H9 (cell line): ENCODE measurements at regions not wholly inside any gene's neighbourhood (a gene's known extent, or its start where the extent isn't known, plus 50 kb on each side); places are given as distances from the start of the nearest gene placed in this dataset.

Experiments used
- DNase-seq: peaks from one replicate; pipeline ENCODE4 v3.0.0-alpha.2; 2017
- H2AFZ ChIP-seq: one replicate; pipeline ENCODE4 v1.6.1; 2013; ENCODE audit warnings: mild to moderate bottlenecking, low read length, control low read depth, moderate library complexity
- H2AK5ac ChIP-seq: 2 replicates; pipeline ENCODE4 v1.6.1; 2013; ENCODE audit warnings: low read length, control low read depth, mixed read lengths; ENCODE audit not compliant: insufficient read length
- H2BK120ac ChIP-seq: one replicate; pipeline ENCODE4 v1.6.1; 2013; ENCODE audit warnings: low read depth, mild to moderate bottlenecking, low read length, control low read depth, inconsistent platforms; ENCODE audit not compliant: poor library complexity, severe bottlenecking
- H2BK12ac ChIP-seq: 2 replicates; pipeline ENCODE4 v1.6.1; 2013; ENCODE audit warnings: low read length, control low read depth, mixed read lengths, low read depth; ENCODE audit not compliant: insufficient read length
- H2BK15ac ChIP-seq: 2 replicates; pipeline ENCODE4 v1.6.1; 2013; ENCODE audit warnings: low read depth, low read length, control low read depth
- H2BK20ac ChIP-seq: one replicate; pipeline ENCODE4 v1.6.1; 2013; ENCODE audit warnings: low read depth, mild to moderate bottlenecking, low read length, control low read depth, inconsistent platforms; ENCODE audit not compliant: poor library complexity, severe bottlenecking
- H2BK5ac ChIP-seq: 2 replicates; pipeline ENCODE4 v1.6.1; 2013; ENCODE audit warnings: low read length, control low read depth, mixed read lengths; ENCODE audit not compliant: insufficient read length
- H3K14ac ChIP-seq: 2 replicates; pipeline ENCODE4 v1.6.1; 2013; ENCODE audit warnings: low read length, control low read depth; ENCODE audit not compliant: insufficient read depth
- H3K18ac ChIP-seq: 2 replicates; pipeline ENCODE4 v1.6.1; 2013; ENCODE audit warnings: low read depth, mild to moderate bottlenecking, mixed read lengths, low read length, control low read depth; ENCODE audit not compliant: insufficient read length
- H3K23ac ChIP-seq: 2 replicates; pipeline ENCODE4 v1.6.1; 2013; ENCODE audit warnings: low read length, control low read depth, mixed read lengths, low read depth; ENCODE audit not compliant: insufficient read length
- H3K23me2 ChIP-seq: 2 replicates; pipeline ENCODE4 v1.6.1; 2013; ENCODE audit warnings: low read depth, mild to moderate bottlenecking, mixed read lengths, low read length, control low read depth; ENCODE audit not compliant: insufficient read length, poor library complexity, severe bottlenecking
- H3K27ac ChIP-seq: 2 replicates; pipeline ENCODE4 v1.5.1; 2013; ENCODE audit warnings: low read length, control low read depth, mixed read lengths, low read depth; ENCODE audit not compliant: insufficient read length
- H3K27me3 ChIP-seq: 2 replicates; pipeline ENCODE4 v1.6.1; 2013; ENCODE audit warnings: low read length, control low read depth, inconsistent platforms; ENCODE audit not compliant: insufficient read depth
- H3K4ac ChIP-seq: 2 replicates; pipeline ENCODE4 v1.6.1; 2013; ENCODE audit warnings: low read depth, mild to moderate bottlenecking, control low read depth, inconsistent platforms, low read length, moderate library complexity
- H3K4me1 ChIP-seq: 2 replicates; pipeline ENCODE4 v1.6.1; 2013; ENCODE audit warnings: low read length, control low read depth, inconsistent platforms; ENCODE audit not compliant: insufficient read depth
- H3K4me2 ChIP-seq: 2 replicates; pipeline ENCODE4 v1.6.1; 2013; ENCODE audit warnings: low read length, control low read depth, mixed read lengths; ENCODE audit not compliant: insufficient read length, insufficient read depth
- H3K56ac ChIP-seq: 2 replicates; pipeline ENCODE4 v1.6.1; 2013; ENCODE audit warnings: low read depth, mild to moderate bottlenecking, mixed read lengths, low read length, control low read depth; ENCODE audit not compliant: insufficient read length
- H3K79me1 ChIP-seq: 2 replicates; pipeline ENCODE4 v1.6.1; 2013; ENCODE audit warnings: low read depth, mild to moderate bottlenecking, moderate library complexity, low read length, control low read depth, inconsistent platforms; ENCODE audit not compliant: insufficient read depth, poor library complexity, severe bottlenecking
- H3K79me2 ChIP-seq: 2 replicates; pipeline ENCODE4 v1.6.1; 2013; ENCODE audit warnings: low read length, control low read depth, inconsistent platforms; ENCODE audit not compliant: insufficient read depth
- H3K9ac ChIP-seq: 2 replicates; pipeline ENCODE4 v1.6.1; 2013; ENCODE audit warnings: low read length, control low read depth, mixed read lengths; ENCODE audit not compliant: insufficient read length; ENCODE audit errors: extremely low read depth
- H3K9me3 ChIP-seq: one replicate; pipeline ENCODE4 v1.6.1; 2013; ENCODE audit warnings: low read depth, low read length, inconsistent platforms; ENCODE audit not compliant: control insufficient read depth
- H3T11ph ChIP-seq: one replicate; pipeline ENCODE4 v1.6.1; 2013; ENCODE audit warnings: mild to moderate bottlenecking, low read length, control low read depth, inconsistent platforms
- H4K20me1 ChIP-seq: one replicate; pipeline ENCODE4 v1.6.1; 2013; ENCODE audit not compliant: control insufficient read depth, insufficient read length, insufficient read depth
- H4K5ac ChIP-seq: 2 replicates; pipeline ENCODE4 v1.6.1; 2013; ENCODE audit warnings: low read depth, mild to moderate bottlenecking, mixed read lengths, low read length, control low read depth; ENCODE audit not compliant: insufficient read length
- H4K8ac ChIP-seq: replicated peaks from 2 replicates; pipeline ENCODE4 v1.6.1; 2013; ENCODE audit warnings: low read length, control low read depth, mixed read lengths, low read depth; ENCODE audit not compliant: insufficient read length
- H4K91ac ChIP-seq: 2 replicates; pipeline ENCODE4 v1.6.1; 2013; ENCODE audit warnings: low read depth, mild to moderate bottlenecking, moderate library complexity, mixed read lengths, low read length, control low read depth; ENCODE audit not compliant: insufficient read length
- H3K27ac Mint-ChIP-seq, 3 experiments: 2 replicates in 2 of 3; 3 replicates in 1 of 3; pipeline ENCODE4 v1.8.0; 2020 to 2021; ENCODE audit warnings: mixed read lengths in 3 of 3, mild to moderate bottlenecking in 1 of 3, moderate library complexity in 1 of 3
- H3K27me3 Mint-ChIP-seq: 2 replicates; pipeline ENCODE4 v1.8.0; 2021; ENCODE audit warnings: low read depth, mild to moderate bottlenecking, moderate library complexity, mixed read lengths
- H3K36me3 Mint-ChIP-seq, 3 experiments: 2 replicates in 2 of 3; 3 replicates in 1 of 3; pipeline ENCODE4 v1.8.0; 2020 to 2021; ENCODE audit warnings: low read depth in 3 of 3, mixed read lengths in 3 of 3; ENCODE audit not compliant: insufficient read depth in 1 of 3
- H3K4me1 Mint-ChIP-seq, 2 experiments: 2 replicates each; pipeline ENCODE4 v1.8.0; 2020; ENCODE audit warnings: mixed read lengths in 2 of 2
- H3K4me3 Mint-ChIP-seq, 2 experiments: 2 replicates in 1 of 2; 3 replicates in 1 of 2; pipeline ENCODE4 v1.8.0; 2020 to 2021; ENCODE audit warnings: mild to moderate bottlenecking in 2 of 2, mixed read lengths in 2 of 2, moderate library complexity in 1 of 2
- H3K9me3 Mint-ChIP-seq, 2 experiments: 2 replicates in 1 of 2; 3 replicates in 1 of 2; pipeline ENCODE4 v1.8.0; 2020; ENCODE audit warnings: mild to moderate bottlenecking in 2 of 2, mixed read lengths in 2 of 2, moderate library complexity in 1 of 2
- WGBS: extraction: QIAGEN DNeasy Blood & Tissue Kit; methylation state at CpG from one replicate; pipeline ENCODE4 v1.1.7; 2013; ENCODE audit warnings: missing lambda C conversion rate, low lambda C conversion rate, mixed read lengths; ENCODE audit not compliant: insufficient read length; ENCODE audit errors: extremely low coverage; 5-methylcytosine and 5-hydroxymethylcytosine counted together
- TF ChIP-seq, protein P1 (sequence below): fragments of 200-600 bp; sonication (generic); conservative IDR thresholded peaks from 3 replicates; pipeline ENCODE4 v1.8.0; 2021; ENCODE audit warnings: antibody characterized with exemption, mild to moderate bottlenecking

GRCh38 chr1:8184301-8184700, 133.6 kb upstream of the SLC45A1 start:
- H2BK20ac ChIP-seq = no peak overlapping the region
- H3K4me2 ChIP-seq = no peak overlapping the region
- no peaks in the 10 kb centered on the region for H3K79me1 ChIP-seq
- no peaks in the 10 kb centered on the region for H3K27me3 ChIP-seq
- H3K23me2 ChIP-seq = no peaks in the 10 kb centered on the region
- no peak overlapping the region for H3K9ac ChIP-seq
- no CpG with 5 or more reads among the region's 3 CpGs for WGBS
- 0 out of 7 replicates have a peak overlapping the region, but pooled peaks of 1 of the 3 experiments have one; percentile 33 for H3K27ac Mint-ChIP-seq
- no peak overlapping the region for H2AFZ ChIP-seq
- no peak overlapping the region for H3K18ac ChIP-seq
- no peak overlapping the region for H3K4me3 Mint-ChIP-seq
- no peak overlapping the region for H2AK5ac ChIP-seq
- H3K4ac ChIP-seq = no peak overlapping the region
- H3K27ac ChIP-seq = no peak overlapping the region
- TF ChIP-seq, protein P1, sequence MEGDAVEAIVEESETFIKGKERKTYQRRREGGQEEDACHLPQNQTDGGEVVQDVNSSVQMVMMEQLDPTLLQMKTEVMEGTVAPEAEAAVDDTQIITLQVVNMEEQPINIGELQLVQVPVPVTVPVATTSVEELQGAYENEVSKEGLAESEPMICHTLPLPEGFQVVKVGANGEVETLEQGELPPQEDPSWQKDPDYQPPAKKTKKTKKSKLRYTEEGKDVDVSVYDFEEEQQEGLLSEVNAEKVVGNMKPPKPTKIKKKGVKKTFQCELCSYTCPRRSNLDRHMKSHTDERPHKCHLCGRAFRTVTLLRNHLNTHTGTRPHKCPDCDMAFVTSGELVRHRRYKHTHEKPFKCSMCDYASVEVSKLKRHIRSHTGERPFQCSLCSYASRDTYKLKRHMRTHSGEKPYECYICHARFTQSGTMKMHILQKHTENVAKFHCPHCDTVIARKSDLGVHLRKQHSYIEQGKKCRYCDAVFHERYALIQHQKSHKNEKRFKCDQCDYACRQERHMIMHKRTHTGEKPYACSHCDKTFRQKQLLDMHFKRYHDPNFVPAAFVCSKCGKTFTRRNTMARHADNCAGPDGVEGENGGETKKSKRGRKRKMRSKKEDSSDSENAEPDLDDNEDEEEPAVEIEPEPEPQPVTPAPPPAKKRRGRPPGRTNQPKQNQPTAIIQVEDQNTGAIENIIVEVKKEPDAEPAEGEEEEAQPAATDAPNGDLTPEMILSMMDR = no peak
- no peak overlapping the region for H2BK120ac ChIP-seq
- no peak overlapping the region for H4K5ac ChIP-seq
- no peak overlapping the region for H3K56ac ChIP-seq
- H3K27me3 Mint-ChIP-seq = no peaks in the 10 kb centered on the region
- H3K79me2 ChIP-seq = no peaks in the 10 kb centered on the region
- H3K36me3 Mint-ChIP-seq = peaks cover 0 to 9% (median 2%) of the 10 kb centered on the region in 3 experiments; a peak in 4 of 7 replicates
- H3K9me3 ChIP-seq = no peaks in the 10 kb centered on the region
- no peak overlapping the region for H3T11ph ChIP-seq
- H2BK12ac ChIP-seq = no peak overlapping the region
- no peak for DNase-seq
- no peak overlapping the region for H2BK5ac ChIP-seq
- H3K4me1 Mint-ChIP-seq = no peaks in the 10 kb centered on the region
- no peaks in the 10 kb centered on the region for H4K20me1 ChIP-seq
- no peak overlapping the region for H3K23ac ChIP-seq
- no peak overlapping the region for H4K91ac ChIP-seq
- H4K8ac ChIP-seq = no peak overlapping the region
- H3K14ac ChIP-seq = no peak overlapping the region
- no peak overlapping the region for H2BK15ac ChIP-seq
- H3K4me1 ChIP-seq = no peaks in the 10 kb centered on the region
- peaks cover 5 to 10% of the 10 kb centered on the region in 2 experiments for H3K9me3 Mint-ChIP-seq
